Esophagus (tissue), 2 donors: ENCODE measurements at regions not wholly inside any gene's neighbourhood (a gene's known extent, or its start where the extent isn't known, plus 50 kb on each side); places are given as distances from the start of the nearest gene placed in this dataset.
"Not testable (repeated sequence)": the region's sequence is repeated elsewhere in the genome, so short reads cannot be mapped to it uniquely, and the experiment has no call there.

Experiments
- H3K27ac ChIP-seq, 2 donors: one replicate each; pipeline ENCODE4 v1.5.1; 2013; ENCODE audit warnings: low read depth in 2 of 2, mild to moderate bottlenecking in 2 of 2, inconsistent platforms in 1 of 2, low read length in 1 of 2, moderate library complexity in 1 of 2
- H3K27me3 ChIP-seq, 2 donors: one replicate each; pipeline ENCODE4 v1.6.1; 2013; ENCODE audit warnings: low read length in 2 of 2, control low read depth in 1 of 2, mild to moderate bottlenecking in 1 of 2; ENCODE audit not compliant: insufficient read depth in 2 of 2, control insufficient read depth in 1 of 2
- H3K36me3 ChIP-seq, 2 donors: one replicate each; pipeline ENCODE4 v1.6.1; 2013; ENCODE audit warnings: low read length in 1 of 2; ENCODE audit not compliant: control insufficient read depth in 2 of 2, insufficient read depth in 2 of 2
- H3K4me1 ChIP-seq, 2 donors: one replicate each; pipeline ENCODE4 v1.6.1; 2013; ENCODE audit warnings: low read length in 1 of 2; ENCODE audit not compliant: control insufficient read depth in 2 of 2, insufficient read depth in 2 of 2
- H3K4me3 ChIP-seq, 2 donors: one replicate each; pipeline ENCODE4 v1.5.1; 2013; ENCODE audit warnings: low read length in 2 of 2, mild to moderate bottlenecking in 2 of 2, low read depth in 1 of 2, moderate library complexity in 1 of 2
- H3K9me3 ChIP-seq, 2 donors: one replicate each; pipeline ENCODE4 v1.6.1; 2013; ENCODE audit warnings: mild to moderate bottlenecking in 2 of 2, low read depth in 1 of 2, low read length in 1 of 2, moderate library complexity in 1 of 2; ENCODE audit not compliant: control insufficient read depth in 2 of 2, insufficient read depth in 1 of 2
- WGBS, 2 donors: extraction: QIAGEN DNeasy Blood & Tissue Kit; methylation state at CpG; one replicate each; pipeline ENCODE4 v1.1.7; 2013; 5-methylcytosine and 5-hydroxymethylcytosine counted together
- donor health status: healthy with polysubstance abuse.
- donor health status: Bipolar disorder and iron deficiency.

DNA sequence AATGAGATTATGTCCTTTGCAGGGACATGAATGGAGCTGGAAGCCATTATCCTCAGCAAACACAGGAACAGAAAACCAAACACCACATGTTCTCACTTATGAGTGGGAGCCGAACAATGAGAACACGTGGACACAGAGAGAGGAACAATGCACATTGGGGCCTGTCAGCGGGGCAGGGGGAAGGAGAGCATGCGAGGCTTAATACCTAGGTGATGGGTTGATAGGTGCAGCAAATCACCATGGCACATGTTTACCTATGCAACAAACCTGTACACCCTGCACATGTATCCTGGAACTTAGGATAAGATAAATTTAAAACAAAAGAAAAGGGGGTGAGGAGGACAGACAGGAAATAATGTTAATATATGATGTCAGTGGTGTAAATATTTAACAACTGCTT lies 53.0 kb upstream of the PELI2 start:
- WGBS, 2 donors = 85 to 88% methylated on average over 4 of the region's 4 CpGs
- H3K9me3 ChIP-seq, H3K27ac ChIP-seq, H3K36me3 ChIP-seq, H3K4me1 ChIP-seq, H3K27me3 ChIP-seq, H3K4me3 ChIP-seq: not testable (repeated sequence)

DNA sequence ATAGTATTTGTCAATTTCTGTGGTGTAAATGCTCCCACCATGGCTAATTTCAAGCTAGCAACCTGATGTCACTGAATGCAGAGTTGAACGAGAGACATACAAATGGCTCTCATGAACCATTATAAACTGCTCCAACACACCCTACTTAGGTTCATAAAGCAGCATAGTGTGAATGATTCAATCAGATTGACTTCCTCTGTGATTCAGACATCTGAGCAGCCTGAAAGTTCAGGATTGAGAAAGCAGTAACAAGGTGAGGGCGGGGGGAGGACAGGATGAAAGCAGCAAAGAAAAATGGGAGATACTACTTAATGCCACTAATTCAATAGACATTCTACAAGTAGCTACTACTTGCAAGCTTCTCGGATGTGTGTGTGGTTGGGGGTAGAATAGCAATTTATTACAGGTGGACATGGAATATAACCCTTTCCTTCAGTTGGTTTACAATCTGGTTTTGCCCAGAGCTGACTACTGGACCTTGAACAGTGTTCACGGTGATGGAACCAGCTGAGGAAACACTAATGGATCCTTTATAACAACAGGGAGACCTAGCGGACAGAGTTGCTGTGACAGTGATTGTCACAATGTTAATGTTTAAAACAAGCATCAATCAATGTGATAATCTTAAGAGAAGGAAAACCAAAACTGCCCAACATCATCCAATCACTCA lies 52.5 kb upstream of the PELI2 start:
- Histone ChIP-seq H3K36me3 (no peaks in the 10 kb centered on the region), H3K9me3 (no peaks in the 10 kb centered on the region), H3K4me1 (no peaks in the 10 kb centered on the region), H3K27me3 (peaks cover 0 to 2% of the 10 kb centered on the region in 2 donors), H3K4me3 (no peak overlapping the region), H3K27ac (no peak overlapping the region)
- 88% methylated on average over 5 of the region's 5 CpGs for WGBS, 2 donors
